CD14-positive monocyte (primary cell): ENCODE measurements at regions not wholly inside any gene's neighbourhood (a gene's known extent, or its start where the extent isn't known, plus 50 kb on each side); places are given as distances from the start of the nearest gene placed in this dataset.

Source experiments
- DNase-seq, 3 donors: peaks; one replicate each; pipeline ENCODE4 v3.0.0-alpha.2; 2011 to 2022
- H2AFZ ChIP-seq: 2 replicates; pipeline ENCODE4 v1.6.0; 2012; ENCODE audit warnings: mild to moderate bottlenecking, low read depth, low read length, inconsistent platforms; ENCODE audit not compliant: insufficient read depth, poor library complexity, severe bottlenecking
- H3K27ac ChIP-seq, 2 donors: 1 replicate in 1 of 2; 2 replicates in 1 of 2; pipeline ENCODE4 v1.5.1; 2012 to 2013; ENCODE audit warnings: low read length in 2 of 2, control low read depth in 1 of 2, inconsistent platforms in 1 of 2, low read depth in 1 of 2, mild to moderate bottlenecking in 1 of 2
- H3K27me3 ChIP-seq, 2 donors: one replicate each; pipeline versions ENCODE4 v1.6.0 to v1.6.1; 2011 to 2013; ENCODE audit warnings: low read length in 2 of 2; ENCODE audit not compliant: control insufficient read depth in 2 of 2, insufficient read depth in 2 of 2
- H3K36me3 ChIP-seq, 2 donors: replicated peaks in 1 of 2; 1 replicate in 1 of 2; 2 replicates in 1 of 2; pipeline versions ENCODE4 v1.5.1 to v1.6.1; 2012 to 2013; ENCODE audit warnings: low read length in 2 of 2, control low read depth in 1 of 2, inconsistent platforms in 1 of 2, mild to moderate bottlenecking in 1 of 2; ENCODE audit not compliant: insufficient read depth in 2 of 2, control insufficient read depth in 1 of 2
- H3K4me1 ChIP-seq, 2 donors: 1 replicate in 1 of 2; 2 replicates in 1 of 2; pipeline versions ENCODE4 v1.5.1 to v1.6.1; 2012 to 2013; ENCODE audit warnings: low read length in 2 of 2, control low read depth in 1 of 2, inconsistent platforms in 1 of 2, mild to moderate bottlenecking in 1 of 2, moderate library complexity in 1 of 2; ENCODE audit not compliant: insufficient read depth in 2 of 2, control insufficient read depth in 1 of 2
- H3K4me2 ChIP-seq: replicated peaks from 2 replicates; pipeline ENCODE3; 2012; ENCODE audit warnings: low read length, moderate library complexity, mild to moderate bottlenecking; ENCODE audit not compliant: poor library complexity, severe bottlenecking; ENCODE audit errors: extremely low read depth
- H3K4me3 ChIP-seq, 3 experiments: fragments of 200-600 bp in 1 of 3; sonication (generic) in 1 of 3; replicated peaks in 1 of 3; 1 replicate in 2 of 3; 2 replicates in 1 of 3; pipeline ENCODE4 v1.5.1; 2011 to 2013; ENCODE audit warnings: low read length in 3 of 3, mild to moderate bottlenecking in 3 of 3, control low read depth in 2 of 3, low read depth in 2 of 3, inconsistent platforms in 1 of 3, moderate library complexity in 1 of 3
- H3K79me2 ChIP-seq: 2 replicates; pipeline ENCODE4 v1.6.0; 2012; ENCODE audit warnings: mild to moderate bottlenecking, control low read depth, inconsistent platforms, low read length, moderate library complexity; ENCODE audit not compliant: insufficient read depth
- H3K9ac ChIP-seq: 2 replicates; pipeline ENCODE4 v1.6.0; 2017; ENCODE audit warnings: low read length, mild to moderate bottlenecking; ENCODE audit not compliant: insufficient read depth, poor library complexity, severe bottlenecking
- H3K9me3 ChIP-seq, 2 donors: replicated peaks in 1 of 2; 1 replicate in 1 of 2; 2 replicates in 1 of 2; pipeline versions ENCODE4 v1.5.1 to v1.6.1; 2012 to 2013; ENCODE audit warnings: low read length in 2 of 2, control low read depth in 1 of 2; ENCODE audit not compliant: control insufficient read depth in 1 of 2, insufficient read depth in 1 of 2
- H4K20me1 ChIP-seq: 2 replicates; pipeline ENCODE4 v1.6.0; 2012; ENCODE audit warnings: mild to moderate bottlenecking, low read length, control low read depth, moderate library complexity; ENCODE audit not compliant: insufficient read depth
- H3K27ac Mint-ChIP-seq, 7 donors: one replicate each; pipeline ENCODE4 v1.8.0; 2020; ENCODE audit warnings: mild to moderate bottlenecking in 7 of 7, mixed read lengths in 7 of 7, moderate library complexity in 6 of 7, inconsistent platforms in 2 of 7
- H3K27me3 Mint-ChIP-seq, 3 donors: one replicate each; pipeline ENCODE4 v1.8.0; 2021 to 2022; ENCODE audit warnings: low read depth in 3 of 3, mild to moderate bottlenecking in 3 of 3, mixed read lengths in 3 of 3, moderate library complexity in 3 of 3, inconsistent platforms in 1 of 3
- H3K36me3 Mint-ChIP-seq, 2 donors: one replicate each; pipeline ENCODE4 v1.8.0; 2020; ENCODE audit warnings: mixed read lengths in 2 of 2, inconsistent platforms in 1 of 2, mild to moderate bottlenecking in 1 of 2
- H3K4me1 Mint-ChIP-seq: one replicate; pipeline ENCODE4 v1.8.0; 2020; ENCODE audit warnings: mild to moderate bottlenecking, mixed read lengths
- H3K4me3 Mint-ChIP-seq, 2 donors: one replicate each; pipeline ENCODE4 v1.8.0; 2020; ENCODE audit warnings: mild to moderate bottlenecking in 2 of 2, mixed read lengths in 2 of 2, moderate library complexity in 1 of 2
- H3K9me3 Mint-ChIP-seq, 7 donors: one replicate each; pipeline ENCODE4 v1.8.0; 2020 to 2022; ENCODE audit warnings: mixed read lengths in 7 of 7, mild to moderate bottlenecking in 6 of 7, moderate library complexity in 6 of 7, inconsistent platforms in 2 of 7
- CTCF ChIP-seq: fragments of 200-600 bp; IDR thresholded peaks from one replicate; pipeline ENCODE4 v1.8.0; 2022; ENCODE audit warnings: antibody characterized with exemption, mild to moderate bottlenecking
- WGBS: methylation state at CpG from one replicate; pipeline ENCODE4 v1.1.5; 2013; ENCODE audit warnings: missing lambda C conversion rate; ENCODE audit not compliant: insufficient coverage; 5-methylcytosine and 5-hydroxymethylcytosine counted together
- intact Hi-C, 2 donors: fragments of 100-400 bp; cut with micrococcal nuclease; formaldehyde crosslinking; loops; one replicate each; pipeline versions ENCODE4 v1.15.0 to v1.15.1; 2023

DNA sequence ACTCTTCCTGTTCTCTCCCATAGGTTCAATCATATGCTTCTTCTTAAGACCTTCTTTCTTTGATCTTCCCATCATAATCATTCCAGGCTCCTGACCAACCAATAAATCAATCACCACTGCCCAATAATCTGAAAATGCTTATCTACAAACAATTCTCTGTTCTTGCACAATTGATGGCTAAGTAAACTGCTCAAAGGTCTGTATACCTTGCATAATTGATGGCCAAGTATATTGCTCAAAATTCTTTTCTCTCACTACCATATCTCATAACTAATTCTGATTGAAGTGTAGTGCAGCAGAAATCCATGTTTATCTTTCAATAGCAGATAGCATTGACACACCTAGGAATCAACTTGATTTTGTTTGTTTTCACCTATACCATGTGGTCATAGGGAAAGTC, 83.4 kb upstream of the EPHA6 start:
- H3K36me3 ChIP-seq, result no peaks in the 10 kb centered on the region
- no peaks in the 10 kb centered on the region for H3K4me1 Mint-ChIP-seq
- H3K9me3 ChIP-seq, result no peaks in the 10 kb centered on the region
- no peak overlapping the region for H3K4me3 ChIP-seq
- H3K4me3 Mint-ChIP-seq, result no peak overlapping the region
- intact Hi-C loops, result no loop called here
- H3K79me2 ChIP-seq, result no peaks in the 10 kb centered on the region
- H3K9ac ChIP-seq, result no peak overlapping the region
- H3K27me3 Mint-ChIP-seq, result no peaks in the 10 kb centered on the region
- no peak for DNase-seq
- H4K20me1 ChIP-seq, result no peaks in the 10 kb centered on the region
- no peak overlapping the region for H2AFZ ChIP-seq
- peaks cover 0 to 7% (median 0%) of the 10 kb centered on the region in 7 donors for H3K9me3 Mint-ChIP-seq
- no peaks in the 10 kb centered on the region for H3K27me3 ChIP-seq
- no peaks in the 10 kb centered on the region for H3K4me1 ChIP-seq
- no peaks in the 10 kb centered on the region for H3K36me3 Mint-ChIP-seq
- no peak overlapping the region for H3K27ac ChIP-seq
- H3K27ac Mint-ChIP-seq, result no peak overlapping the region
- no peak overlapping the region for H3K4me2 ChIP-seq
- TF ChIP-seq CTCF, result no peak

DNA sequence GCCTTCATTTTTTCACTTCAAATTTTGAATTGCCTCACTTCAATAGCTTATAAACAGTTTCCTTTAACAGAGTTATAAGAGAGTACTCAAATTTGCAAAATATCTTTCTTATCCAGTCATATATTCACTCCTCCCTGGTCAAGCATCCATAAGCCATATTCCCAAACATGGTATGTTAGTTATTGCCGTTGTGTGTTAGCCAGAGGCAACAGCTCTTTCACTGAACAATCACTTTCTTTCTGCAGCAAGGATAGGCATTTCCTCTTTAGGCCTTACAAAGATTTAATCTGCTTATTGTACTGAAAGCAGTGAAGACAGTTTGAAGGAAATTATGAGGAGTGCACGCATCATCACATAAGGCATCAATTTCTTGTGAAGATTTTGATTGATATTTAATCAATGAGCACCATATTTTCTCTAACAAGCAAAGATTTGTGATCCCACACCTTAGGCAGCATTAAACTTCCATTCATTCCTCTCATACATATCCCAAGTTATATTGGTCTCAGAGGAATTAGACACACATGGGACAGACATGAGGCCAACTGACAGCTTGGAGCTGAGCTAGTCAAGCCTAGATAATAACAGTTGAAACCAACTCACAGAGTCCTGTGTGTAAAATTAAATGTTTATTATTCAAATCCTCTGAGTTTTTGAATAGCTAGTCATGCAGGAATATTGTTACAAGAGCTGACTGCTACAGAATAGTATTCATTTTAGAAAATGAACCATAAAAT, 80.0 kb upstream of the EPHA6 start:
- H3K27me3 Mint-ChIP-seq, result no peaks in the 10 kb centered on the region
- Histone ChIP-seq H3K4me2 (no peak overlapping the region), H2AFZ (no peak overlapping the region), H3K4me1 (no peaks in the 10 kb centered on the region), H3K27me3 (no peaks in the 10 kb centered on the region), H3K9ac (no peak overlapping the region), H3K4me3 (no peak overlapping the region), H4K20me1 (no peaks in the 10 kb centered on the region), H3K27ac (no peak overlapping the region), H3K36me3 (no peaks in the 10 kb centered on the region), H3K79me2 (no peaks in the 10 kb centered on the region), H3K9me3 (no peaks in the 10 kb centered on the region)
- intact Hi-C loops, result no loop called here
- no peak overlapping the region for H3K27ac Mint-ChIP-seq
- peaks cover 0 to 7% (median 3%) of the 10 kb centered on the region in 7 donors for H3K9me3 Mint-ChIP-seq
- WGBS, result no CpG with 5 or more reads among the region's 2 CpGs
- H3K36me3 Mint-ChIP-seq, result no peaks in the 10 kb centered on the region
- no peak for TF ChIP-seq CTCF
- DNase-seq, result no peak
- no peaks in the 10 kb centered on the region for H3K4me1 Mint-ChIP-seq
- no peak overlapping the region for H3K4me3 Mint-ChIP-seq
